Glutamatergic neuron (in vitro differentiated cells): ENCODE measurements at regions not wholly inside any gene's neighbourhood (a gene's known extent, or its start where the extent isn't known, plus 50 kb on each side); places are given as distances from the start of the nearest gene placed in this dataset.

Experiments used
- DNase-seq: peaks from one replicate; pipeline ENCODE4 v3.0.0; 2022
- H3K27ac Mint-ChIP-seq: one replicate; pipeline ENCODE4 v1.8.0; 2020; ENCODE audit warnings: mild to moderate bottlenecking, mixed read lengths, inconsistent platforms; ENCODE audit not compliant: unreplicated experiment
- H3K27me3 Mint-ChIP-seq: one replicate; pipeline ENCODE4 v1.8.0; 2020; ENCODE audit warnings: mild to moderate bottlenecking, moderate library complexity, mixed read lengths, inconsistent platforms; ENCODE audit not compliant: unreplicated experiment
- H3K36me3 Mint-ChIP-seq: one replicate; pipeline ENCODE4 v1.8.0; 2020; ENCODE audit warnings: mild to moderate bottlenecking, mixed read lengths, inconsistent platforms; ENCODE audit not compliant: unreplicated experiment
- H3K4me1 Mint-ChIP-seq: one replicate; pipeline ENCODE4 v1.8.0; 2020; ENCODE audit warnings: mild to moderate bottlenecking, low read depth, mixed read lengths, inconsistent platforms; ENCODE audit not compliant: unreplicated experiment
- H3K4me3 Mint-ChIP-seq: one replicate; pipeline ENCODE4 v1.8.0; 2020; ENCODE audit warnings: mild to moderate bottlenecking, mixed read lengths, inconsistent platforms; ENCODE audit not compliant: unreplicated experiment
- H3K9me3 Mint-ChIP-seq: one replicate; pipeline ENCODE4 v1.8.0; 2020; ENCODE audit warnings: mild to moderate bottlenecking, moderate library complexity, mixed read lengths, inconsistent platforms; ENCODE audit not compliant: unreplicated experiment
- TF ChIP-seq, protein P1 (sequence below): fragments of 200-600 bp; sonication (generic); IDR thresholded peaks from one replicate; pipeline ENCODE4 v1.5.0; 2021; ENCODE audit not compliant: partially characterized antibody, unreplicated experiment

GRCh38 chr12:67430708-67431335, 161.7 kb downstream of the CAND1 start:
- no peak for DNase-seq
- Mint-ChIP-seq H3K36me3 (no peaks in the 10 kb centered on the region), H3K4me1 (peaks cover 5% of the 10 kb centered on the region), H3K27me3 (no peaks in the 10 kb centered on the region), H3K9me3 (no peaks in the 10 kb centered on the region), H3K4me3 (no peak overlapping the region), H3K27ac (no peak overlapping the region)
- TF ChIP-seq, protein P1, sequence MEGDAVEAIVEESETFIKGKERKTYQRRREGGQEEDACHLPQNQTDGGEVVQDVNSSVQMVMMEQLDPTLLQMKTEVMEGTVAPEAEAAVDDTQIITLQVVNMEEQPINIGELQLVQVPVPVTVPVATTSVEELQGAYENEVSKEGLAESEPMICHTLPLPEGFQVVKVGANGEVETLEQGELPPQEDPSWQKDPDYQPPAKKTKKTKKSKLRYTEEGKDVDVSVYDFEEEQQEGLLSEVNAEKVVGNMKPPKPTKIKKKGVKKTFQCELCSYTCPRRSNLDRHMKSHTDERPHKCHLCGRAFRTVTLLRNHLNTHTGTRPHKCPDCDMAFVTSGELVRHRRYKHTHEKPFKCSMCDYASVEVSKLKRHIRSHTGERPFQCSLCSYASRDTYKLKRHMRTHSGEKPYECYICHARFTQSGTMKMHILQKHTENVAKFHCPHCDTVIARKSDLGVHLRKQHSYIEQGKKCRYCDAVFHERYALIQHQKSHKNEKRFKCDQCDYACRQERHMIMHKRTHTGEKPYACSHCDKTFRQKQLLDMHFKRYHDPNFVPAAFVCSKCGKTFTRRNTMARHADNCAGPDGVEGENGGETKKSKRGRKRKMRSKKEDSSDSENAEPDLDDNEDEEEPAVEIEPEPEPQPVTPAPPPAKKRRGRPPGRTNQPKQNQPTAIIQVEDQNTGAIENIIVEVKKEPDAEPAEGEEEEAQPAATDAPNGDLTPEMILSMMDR = no peak

GRCh38 chr12:67431411-67432020, 162.4 kb downstream of the CAND1 start:
- H3K27me3 Mint-ChIP-seq = no peaks in the 10 kb centered on the region
- no peak overlapping the region for H3K4me3 Mint-ChIP-seq
- DNase-seq = no peak
- H3K27ac Mint-ChIP-seq = no peak overlapping the region
- peaks cover 5% of the 10 kb centered on the region for H3K4me1 Mint-ChIP-seq
- H3K9me3 Mint-ChIP-seq = no peaks in the 10 kb centered on the region
- TF ChIP-seq, protein P1 = no peak
- H3K36me3 Mint-ChIP-seq = no peaks in the 10 kb centered on the region

DNA sequence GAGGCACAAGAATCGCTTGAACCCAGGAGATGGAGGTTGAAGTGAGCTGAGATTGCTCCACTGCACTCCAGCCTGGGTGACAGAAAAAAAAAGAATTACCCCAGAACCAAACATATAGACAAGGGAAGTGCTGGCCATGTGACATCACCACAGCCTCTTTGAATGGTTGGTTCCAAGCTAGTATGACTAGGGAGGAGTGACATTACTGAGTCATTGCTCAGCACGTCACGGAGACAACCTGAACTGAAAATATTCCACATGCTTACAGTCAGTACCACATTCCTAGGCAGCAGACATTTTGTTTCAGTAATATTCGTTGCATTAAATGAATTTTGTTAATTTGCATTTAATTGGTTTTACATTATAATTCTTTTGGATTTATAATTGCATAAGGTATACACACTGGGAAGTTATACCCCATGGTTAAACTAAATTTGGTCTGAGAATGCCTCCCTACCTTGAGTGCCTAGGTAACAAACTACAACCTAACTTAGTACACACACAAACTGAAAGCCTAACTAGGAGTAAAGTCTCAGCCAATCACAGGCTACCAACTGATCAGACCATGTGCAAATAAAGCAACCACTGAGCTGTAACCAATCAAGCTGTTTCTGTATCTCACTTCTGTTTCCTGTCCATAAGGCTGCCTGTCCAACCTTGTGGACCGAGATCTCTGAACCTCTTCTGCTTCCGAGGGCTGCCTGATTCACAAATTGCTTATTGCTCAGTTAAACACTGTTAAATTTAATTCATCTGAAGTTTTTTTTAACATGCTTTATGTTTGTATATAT, 164.4 kb downstream of the CAND1 start:
- TF ChIP-seq, protein P1 = no peak
- no peak overlapping the region for H3K27ac Mint-ChIP-seq
- DNase-seq = no peak
- no peak overlapping the region for H3K4me3 Mint-ChIP-seq
- no peaks in the 10 kb centered on the region for H3K9me3 Mint-ChIP-seq
- no peaks in the 10 kb centered on the region for H3K27me3 Mint-ChIP-seq
- peaks cover 5% of the 10 kb centered on the region for H3K4me1 Mint-ChIP-seq
- no peaks in the 10 kb centered on the region for H3K36me3 Mint-ChIP-seq

DNA sequence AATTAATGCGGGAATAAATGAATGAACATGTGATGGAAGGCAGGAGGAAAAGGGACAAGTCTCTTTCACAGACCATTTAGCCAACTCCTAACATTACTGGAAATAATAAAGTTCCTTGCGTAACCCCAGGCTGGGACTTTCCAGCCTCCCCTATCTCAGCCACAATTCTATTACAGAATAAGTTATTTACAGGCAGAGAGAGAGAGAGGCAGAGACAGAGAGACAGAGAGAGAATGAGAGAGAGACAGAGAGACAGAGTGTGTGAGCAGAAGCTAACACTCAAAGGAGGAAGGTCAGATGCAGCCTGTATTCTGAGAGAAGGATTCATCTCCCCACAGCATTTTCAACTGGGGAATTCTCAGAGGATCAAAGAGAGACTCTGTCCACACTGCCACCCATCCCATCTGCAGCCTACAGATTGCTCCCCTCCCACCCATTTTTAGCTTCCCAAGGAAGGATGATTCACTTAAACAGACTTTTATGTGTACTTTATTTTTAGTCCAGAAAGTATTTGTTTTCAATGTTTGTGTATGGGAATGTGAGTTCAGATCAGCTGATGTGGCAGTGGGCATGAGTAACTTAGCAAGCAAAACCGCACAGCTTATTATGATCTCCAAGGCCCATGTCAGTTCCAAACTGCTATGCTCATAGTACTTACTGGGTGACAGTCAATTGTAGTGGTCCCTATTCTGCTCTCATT, 165.7 kb downstream of the CAND1 start:
- H3K4me3 Mint-ChIP-seq = no peak overlapping the region

More for the DNA sequence above, 165.7 kb downstream of the CAND1 start:
- no peaks in the 10 kb centered on the region for H3K9me3 Mint-ChIP-seq
- H3K4me1 Mint-ChIP-seq = peaks cover 5% of the 10 kb centered on the region
- TF ChIP-seq, protein P1 = no peak
- no peak overlapping the region for H3K27ac Mint-ChIP-seq
- no peaks in the 10 kb centered on the region for H3K36me3 Mint-ChIP-seq
- DNase-seq = no peak
- H3K27me3 Mint-ChIP-seq = no peaks in the 10 kb centered on the region
